ENCODE measurements at regions not wholly inside any gene's neighbourhood (a gene's known extent, or its start where the extent isn't known, plus 50 kb on each side); places are given as distances from the start of the nearest gene placed in this dataset.

DNA sequence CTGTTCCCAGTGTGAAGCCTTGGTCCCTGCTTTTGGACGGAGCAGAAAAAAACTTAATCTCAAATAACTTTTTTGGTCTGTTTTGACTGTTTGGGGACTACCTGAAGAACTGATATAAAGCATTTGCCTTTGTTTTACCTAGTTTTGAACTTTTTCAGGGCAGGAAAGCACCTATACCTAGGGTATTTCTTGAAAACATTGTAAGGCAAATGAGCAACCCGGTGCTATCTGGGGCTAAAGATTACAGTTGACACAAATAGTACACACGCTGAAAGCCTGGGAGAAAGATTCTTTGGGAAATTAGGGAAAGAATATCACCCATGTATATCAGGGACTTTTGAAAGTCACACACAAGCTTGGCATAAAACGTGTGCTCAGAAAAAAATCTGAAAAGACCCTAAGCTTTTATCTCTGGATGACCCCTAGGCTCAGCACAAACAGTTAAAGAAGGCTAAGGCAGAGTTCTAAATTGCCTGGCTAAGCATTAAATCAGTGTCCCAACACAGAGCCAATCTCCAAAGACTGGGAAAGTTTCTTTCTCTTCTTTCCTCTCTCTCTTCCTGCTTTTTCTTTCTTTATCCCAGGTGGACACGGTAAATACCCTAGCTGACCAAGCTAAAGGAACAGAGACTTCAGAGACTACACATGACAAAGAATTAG lies 389.8 kb downstream of the SH2D4B start:
- TF ChIP-seq, protein P1, sequence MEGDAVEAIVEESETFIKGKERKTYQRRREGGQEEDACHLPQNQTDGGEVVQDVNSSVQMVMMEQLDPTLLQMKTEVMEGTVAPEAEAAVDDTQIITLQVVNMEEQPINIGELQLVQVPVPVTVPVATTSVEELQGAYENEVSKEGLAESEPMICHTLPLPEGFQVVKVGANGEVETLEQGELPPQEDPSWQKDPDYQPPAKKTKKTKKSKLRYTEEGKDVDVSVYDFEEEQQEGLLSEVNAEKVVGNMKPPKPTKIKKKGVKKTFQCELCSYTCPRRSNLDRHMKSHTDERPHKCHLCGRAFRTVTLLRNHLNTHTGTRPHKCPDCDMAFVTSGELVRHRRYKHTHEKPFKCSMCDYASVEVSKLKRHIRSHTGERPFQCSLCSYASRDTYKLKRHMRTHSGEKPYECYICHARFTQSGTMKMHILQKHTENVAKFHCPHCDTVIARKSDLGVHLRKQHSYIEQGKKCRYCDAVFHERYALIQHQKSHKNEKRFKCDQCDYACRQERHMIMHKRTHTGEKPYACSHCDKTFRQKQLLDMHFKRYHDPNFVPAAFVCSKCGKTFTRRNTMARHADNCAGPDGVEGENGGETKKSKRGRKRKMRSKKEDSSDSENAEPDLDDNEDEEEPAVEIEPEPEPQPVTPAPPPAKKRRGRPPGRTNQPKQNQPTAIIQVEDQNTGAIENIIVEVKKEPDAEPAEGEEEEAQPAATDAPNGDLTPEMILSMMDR (IDR thresholded peaks at IDR 0.05; ENCODE audit: low read length): no peak
- no peak for TF ChIP-seq EZH2 (IDR thresholded peaks at IDR 0.05; ENCODE audit: borderline replicate concordance, low read length)
